ENCODE measurements at regions not wholly inside any gene's neighbourhood (a gene's known extent, or its start where the extent isn't known, plus 50 kb on each side); places are given as distances from the start of the nearest gene placed in this dataset.
A peak's percentile ranks its signal among the peaks of the same experiment; 100 is the strongest.

DNA sequence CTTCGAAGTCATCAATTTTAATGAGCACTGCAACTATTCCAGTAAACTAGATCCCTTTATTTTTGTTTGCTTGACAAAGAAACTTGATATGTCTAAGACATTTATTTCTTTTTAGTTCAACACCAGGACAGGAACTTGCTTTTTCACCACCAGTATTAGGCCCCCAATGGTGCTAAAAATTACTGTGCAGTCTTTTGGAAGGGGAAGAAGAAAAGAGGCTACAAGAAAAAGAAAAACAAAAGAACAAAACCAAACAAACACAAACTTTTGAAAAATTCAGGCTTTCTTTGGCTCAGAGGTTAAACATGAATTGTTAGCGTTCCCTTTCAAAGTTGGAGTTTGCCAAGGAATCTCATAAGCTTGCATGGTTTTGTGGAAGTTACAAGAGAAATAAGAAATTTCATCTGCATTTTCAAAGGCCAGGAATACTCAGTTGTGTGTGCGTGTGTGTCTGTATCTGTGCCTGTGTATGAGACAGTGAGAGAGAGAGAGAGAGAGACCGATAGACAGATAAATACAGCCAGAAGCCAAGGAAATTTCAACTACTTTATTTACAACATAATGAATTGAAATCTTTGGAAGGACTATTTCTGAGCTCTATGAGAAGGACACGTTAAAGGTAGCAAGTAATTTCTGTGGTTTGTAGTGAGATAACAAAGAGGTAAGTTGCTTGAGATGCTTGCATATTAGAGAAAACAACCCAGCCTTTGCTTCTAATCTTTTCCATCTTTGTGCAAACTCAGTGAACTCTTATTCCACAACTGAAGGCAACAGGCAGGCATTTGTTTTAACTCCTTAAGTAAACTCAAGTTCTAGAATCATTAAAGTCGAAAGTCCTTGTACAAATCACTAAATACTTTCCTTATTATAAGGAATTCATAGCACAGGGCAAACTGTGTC, 171.0 kb upstream of the CITED2 start (continued):
- TF ChIP-seq, protein P1, sequence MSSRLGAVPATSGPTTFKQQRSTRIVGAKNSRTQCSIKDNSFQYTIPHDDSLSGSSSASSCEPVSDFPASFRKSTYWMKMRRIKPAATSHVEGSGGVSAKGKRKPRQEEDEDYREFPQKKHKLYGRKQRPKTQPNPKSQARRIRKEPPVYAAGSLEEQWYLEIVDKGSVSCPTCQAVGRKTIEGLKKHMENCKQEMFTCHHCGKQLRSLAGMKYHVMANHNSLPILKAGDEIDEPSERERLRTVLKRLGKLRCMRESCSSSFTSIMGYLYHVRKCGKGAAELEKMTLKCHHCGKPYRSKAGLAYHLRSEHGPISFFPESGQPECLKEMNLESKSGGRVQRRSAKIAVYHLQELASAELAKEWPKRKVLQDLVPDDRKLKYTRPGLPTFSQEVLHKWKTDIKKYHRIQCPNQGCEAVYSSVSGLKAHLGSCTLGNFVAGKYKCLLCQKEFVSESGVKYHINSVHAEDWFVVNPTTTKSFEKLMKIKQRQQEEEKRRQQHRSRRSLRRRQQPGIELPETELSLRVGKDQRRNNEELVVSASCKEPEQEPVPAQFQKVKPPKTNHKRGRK (tag; IDR thresholded peaks at IDR 0.05), result peak; percentile 23; the same call in 1 of the 2 replicates
- TF ChIP-seq, protein P2, sequence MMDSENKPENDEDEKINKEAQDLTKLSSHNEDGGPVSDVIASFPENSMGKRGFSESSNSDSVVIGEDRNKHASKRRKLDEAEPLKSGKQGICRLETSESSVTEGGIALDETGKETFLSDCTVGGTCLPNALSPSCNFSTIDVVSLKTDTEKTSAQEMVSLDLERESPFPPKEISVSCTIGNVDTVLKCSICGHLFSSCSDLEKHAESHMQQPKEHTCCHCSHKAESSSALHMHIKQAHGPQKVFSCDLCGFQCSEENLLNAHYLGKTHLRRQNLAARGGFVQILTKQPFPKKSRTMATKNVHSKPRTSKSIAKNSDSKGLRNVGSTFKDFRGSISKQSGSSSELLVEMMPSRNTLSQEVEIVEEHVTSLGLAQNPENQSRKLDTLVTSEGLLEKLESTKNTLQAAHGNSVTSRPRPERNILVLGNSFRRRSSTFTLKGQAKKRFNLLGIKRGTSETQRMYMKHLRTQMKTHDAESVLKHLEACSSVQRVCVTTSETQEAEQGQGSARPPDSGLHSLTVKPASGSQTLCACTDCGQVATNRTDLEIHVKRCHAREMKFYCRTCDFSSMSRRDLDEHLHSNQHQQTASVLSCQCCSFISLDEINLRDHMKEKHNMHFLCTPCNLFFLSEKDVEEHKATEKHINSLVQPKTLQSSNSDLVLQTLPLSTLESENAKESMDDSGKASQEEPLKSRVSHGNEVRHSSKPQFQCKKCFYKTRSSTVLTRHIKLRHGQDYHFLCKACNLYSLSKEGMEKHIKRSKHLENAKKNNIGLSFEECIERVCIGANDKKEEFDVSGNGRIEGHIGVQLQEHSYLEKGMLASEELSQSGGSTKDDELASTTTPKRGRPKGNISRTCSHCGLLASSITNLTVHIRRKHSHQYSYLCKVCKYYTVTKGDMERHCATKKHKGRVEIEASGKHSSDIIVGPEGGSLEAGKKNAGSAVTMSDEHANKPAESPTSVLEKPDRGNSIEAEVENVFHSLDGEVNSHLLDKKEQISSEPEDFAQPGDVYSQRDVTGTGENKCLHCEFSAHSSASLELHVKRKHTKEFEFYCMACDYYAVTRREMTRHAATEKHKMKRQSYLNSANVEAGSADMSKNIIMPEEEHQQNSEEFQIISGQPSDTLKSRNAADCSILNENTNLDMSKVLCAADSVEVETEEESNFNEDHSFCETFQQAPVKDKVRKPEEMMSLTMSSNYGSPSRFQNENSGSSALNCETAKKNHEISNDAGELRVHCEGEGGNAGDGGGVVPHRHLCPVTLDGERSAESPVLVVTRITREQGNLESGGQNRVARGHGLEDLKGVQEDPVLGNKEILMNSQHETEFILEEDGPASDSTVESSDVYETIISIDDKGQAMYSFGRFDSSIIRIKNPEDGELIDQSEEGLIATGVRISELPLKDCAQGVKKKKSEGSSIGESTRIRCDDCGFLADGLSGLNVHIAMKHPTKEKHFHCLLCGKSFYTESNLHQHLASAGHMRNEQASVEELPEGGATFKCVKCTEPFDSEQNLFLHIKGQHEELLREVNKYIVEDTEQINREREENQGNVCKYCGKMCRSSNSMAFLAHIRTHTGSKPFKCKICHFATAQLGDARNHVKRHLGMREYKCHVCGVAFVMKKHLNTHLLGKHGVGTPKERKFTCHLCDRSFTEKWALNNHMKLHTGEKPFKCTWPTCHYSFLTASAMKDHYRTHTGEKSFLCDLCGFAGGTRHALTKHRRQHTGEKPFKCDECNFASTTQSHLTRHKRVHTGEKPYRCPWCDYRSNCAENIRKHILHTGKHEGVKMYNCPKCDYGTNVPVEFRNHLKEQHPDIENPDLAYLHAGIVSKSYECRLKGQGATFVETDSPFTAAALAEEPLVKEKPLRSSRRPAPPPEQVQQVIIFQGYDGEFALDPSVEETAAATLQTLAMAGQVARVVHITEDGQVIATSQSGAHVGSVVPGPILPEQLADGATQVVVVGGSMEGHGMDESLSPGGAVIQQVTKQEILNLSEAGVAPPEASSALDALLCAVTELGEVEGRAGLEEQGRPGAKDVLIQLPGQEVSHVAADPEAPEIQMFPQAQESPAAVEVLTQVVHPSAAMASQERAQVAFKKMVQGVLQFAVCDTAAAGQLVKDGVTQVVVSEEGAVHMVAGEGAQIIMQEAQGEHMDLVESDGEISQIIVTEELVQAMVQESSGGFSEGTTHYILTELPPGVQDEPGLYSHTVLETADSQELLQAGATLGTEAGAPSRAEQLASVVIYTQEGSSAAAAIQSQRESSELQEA (IDR thresholded peaks at IDR 0.05; ENCODE audit: low read depth), result no peak
- TF ChIP-seq, protein P3, sequence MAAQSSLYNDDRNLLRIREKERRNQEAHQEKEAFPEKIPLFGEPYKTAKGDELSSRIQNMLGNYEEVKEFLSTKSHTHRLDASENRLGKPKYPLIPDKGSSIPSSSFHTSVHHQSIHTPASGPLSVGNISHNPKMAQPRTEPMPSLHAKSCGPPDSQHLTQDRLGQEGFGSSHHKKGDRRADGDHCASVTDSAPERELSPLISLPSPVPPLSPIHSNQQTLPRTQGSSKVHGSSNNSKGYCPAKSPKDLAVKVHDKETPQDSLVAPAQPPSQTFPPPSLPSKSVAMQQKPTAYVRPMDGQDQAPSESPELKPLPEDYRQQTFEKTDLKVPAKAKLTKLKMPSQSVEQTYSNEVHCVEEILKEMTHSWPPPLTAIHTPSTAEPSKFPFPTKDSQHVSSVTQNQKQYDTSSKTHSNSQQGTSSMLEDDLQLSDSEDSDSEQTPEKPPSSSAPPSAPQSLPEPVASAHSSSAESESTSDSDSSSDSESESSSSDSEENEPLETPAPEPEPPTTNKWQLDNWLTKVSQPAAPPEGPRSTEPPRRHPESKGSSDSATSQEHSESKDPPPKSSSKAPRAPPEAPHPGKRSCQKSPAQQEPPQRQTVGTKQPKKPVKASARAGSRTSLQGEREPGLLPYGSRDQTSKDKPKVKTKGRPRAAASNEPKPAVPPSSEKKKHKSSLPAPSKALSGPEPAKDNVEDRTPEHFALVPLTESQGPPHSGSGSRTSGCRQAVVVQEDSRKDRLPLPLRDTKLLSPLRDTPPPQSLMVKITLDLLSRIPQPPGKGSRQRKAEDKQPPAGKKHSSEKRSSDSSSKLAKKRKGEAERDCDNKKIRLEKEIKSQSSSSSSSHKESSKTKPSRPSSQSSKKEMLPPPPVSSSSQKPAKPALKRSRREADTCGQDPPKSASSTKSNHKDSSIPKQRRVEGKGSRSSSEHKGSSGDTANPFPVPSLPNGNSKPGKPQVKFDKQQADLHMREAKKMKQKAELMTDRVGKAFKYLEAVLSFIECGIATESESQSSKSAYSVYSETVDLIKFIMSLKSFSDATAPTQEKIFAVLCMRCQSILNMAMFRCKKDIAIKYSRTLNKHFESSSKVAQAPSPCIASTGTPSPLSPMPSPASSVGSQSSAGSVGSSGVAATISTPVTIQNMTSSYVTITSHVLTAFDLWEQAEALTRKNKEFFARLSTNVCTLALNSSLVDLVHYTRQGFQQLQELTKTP (IDR thresholded peaks at IDR 0.05; ENCODE audit: low read depth in 1 of 2, partially characterized antibody in 2 of 2), result no peak
- no peak for TF ChIP-seq HNRNPUL1 (IDR thresholded peaks at IDR 0.05; ENCODE audit: low read length)
- TF ChIP-seq MTA2 (IDR thresholded peaks at IDR 0.05; ENCODE audit: low read depth), result no peak
- no peak for TF ChIP-seq WHSC1 (IDR thresholded peaks at IDR 0.05; ENCODE audit: low read length)
- TF ChIP-seq SUPT5H (IDR thresholded peaks at IDR 0.05), result no peak
- TF ChIP-seq RBM17 (IDR thresholded peaks at IDR 0.05; ENCODE audit: borderline replicate concordance, low read depth, low read length), result no peak
- no peak for TF ChIP-seq ZBED1 (IDR thresholded peaks at IDR 0.05)

Measured in K562 (cell line).